Activated naive CD4-positive, alpha-beta T cell treated with anti-CD3 and anti-CD28 coated beads for 36 hours (primary cell): ENCODE measurements at regions not wholly inside any gene's neighbourhood (a gene's known extent, or its start where the extent isn't known, plus 50 kb on each side); places are given as distances from the start of the nearest gene placed in this dataset.
A peak's percentile ranks its signal among the peaks of the same experiment; 100 is the strongest.

ENCODE experiments used
- CTCF ChIA-PET: fragments of 350-600 bp; sonication (Branson Sonifier 250); formaldehyde crosslinking; loops from one replicate; lab custom pipeline; 2021; ENCODE audit warnings: antibody characterized with exemption; lab: Charles Lee
- DNase-seq: peaks from one replicate; pipeline ENCODE4 v3.0.0-alpha.2; 2020
- H3K27ac Mint-ChIP-seq: one replicate; pipeline ENCODE4 v1.8.0; 2021; ENCODE audit warnings: mild to moderate bottlenecking, mixed read lengths
- H3K27me3 Mint-ChIP-seq: one replicate; pipeline ENCODE4 v1.8.0; 2021; ENCODE audit warnings: low read depth, mixed read lengths
- H3K36me3 Mint-ChIP-seq: one replicate; pipeline ENCODE4 v1.8.0; 2021; ENCODE audit warnings: low read depth, mixed read lengths
- H3K4me1 Mint-ChIP-seq: one replicate; pipeline ENCODE4 v1.8.0; 2021; ENCODE audit warnings: low read depth, mixed read lengths
- H3K4me3 Mint-ChIP-seq: one replicate; pipeline ENCODE4 v1.8.0; 2021; ENCODE audit warnings: mild to moderate bottlenecking, moderate library complexity, mixed read lengths
- H3K9me3 Mint-ChIP-seq: one replicate; pipeline ENCODE4 v1.8.0; 2021; ENCODE audit warnings: mixed read lengths
- intact Hi-C: fragments of 100-400 bp; cut with micrococcal nuclease; formaldehyde crosslinking; loops from one replicate; pipeline ENCODE4 v1.15.1; 2023

DNA sequence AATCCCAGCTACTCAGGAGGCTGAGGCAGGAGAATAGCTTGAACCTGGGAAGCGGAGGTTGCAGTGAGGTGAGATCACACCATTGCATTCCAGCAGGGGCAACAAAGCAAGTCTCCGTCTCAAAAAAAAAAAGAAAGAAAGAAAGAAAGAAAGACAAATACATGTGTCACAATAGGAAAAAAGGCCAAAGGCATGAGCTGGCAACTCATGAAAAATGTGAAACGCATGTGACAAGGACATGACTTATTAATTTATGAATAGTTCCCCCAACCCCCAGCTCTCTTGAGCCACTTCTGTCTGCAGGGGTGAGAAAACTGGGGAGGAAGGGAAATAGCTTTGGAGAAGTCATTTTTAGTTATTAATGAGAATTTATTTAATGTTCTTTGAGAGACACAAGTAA, 120.6 kb downstream of the AIPL1 start:
- Mint-ChIP-seq H3K36me3 (no peaks in the 10 kb centered on the region), H3K27me3 (peaks cover 16% of the 10 kb centered on the region), H3K4me1 (no peaks in the 10 kb centered on the region), H3K27ac (no peak overlapping the region), H3K9me3 (no peaks in the 10 kb centered on the region), H3K4me3 (no peak overlapping the region)
- intact Hi-C loops = no loop called here
- no peak for DNase-seq
- CTCF ChIA-PET = no interaction called here

DNA sequence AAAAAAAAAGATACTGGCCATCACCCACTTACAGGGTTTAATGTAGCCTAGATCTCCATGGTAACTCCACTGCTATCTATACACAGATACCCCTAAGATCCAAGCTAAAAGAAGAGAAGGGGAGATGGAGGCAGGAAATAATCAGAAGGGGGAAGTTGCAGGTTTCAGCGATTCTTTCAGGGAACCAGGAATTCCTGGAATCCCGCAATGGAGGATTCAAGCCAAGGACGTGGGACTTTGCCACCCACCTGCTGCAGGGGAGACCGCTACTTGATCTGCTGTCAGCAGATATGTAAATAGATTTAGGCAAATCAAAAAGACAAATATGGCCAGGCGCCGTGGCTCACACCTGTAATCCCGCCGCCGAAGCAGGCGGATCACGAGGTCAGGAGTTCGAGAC, 121.1 kb downstream of the AIPL1 start:
- Mint-ChIP-seq H3K36me3 (no peaks in the 10 kb centered on the region), H3K9me3 (no peaks in the 10 kb centered on the region), H3K27ac (no peak overlapping the region), H3K4me3 (no peak overlapping the region), H3K27me3 (peaks cover 18% of the 10 kb centered on the region), H3K4me1 (no peaks in the 10 kb centered on the region)
- DNase-seq = no peak
- intact Hi-C loops = no loop called here
- CTCF ChIA-PET = no interaction called here

DNA sequence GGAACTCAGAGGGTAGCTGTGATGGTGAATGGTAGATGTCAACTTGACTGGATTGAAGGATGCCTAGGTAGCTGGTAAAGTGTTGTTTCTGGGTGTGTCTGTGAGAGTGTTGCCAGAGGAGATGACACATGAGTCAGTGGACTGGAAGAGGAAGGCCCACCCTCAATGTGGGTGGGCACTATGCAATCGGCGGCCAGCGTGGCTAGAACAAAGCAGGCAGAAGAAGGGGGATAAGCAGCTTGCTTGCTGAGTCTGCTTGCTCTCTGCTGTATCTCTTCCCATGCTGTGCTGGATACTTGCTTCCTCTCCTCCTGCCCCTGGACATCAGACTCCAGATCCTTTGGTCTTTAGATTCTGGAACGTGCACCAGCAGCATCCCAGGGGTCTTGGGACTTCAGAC, 128.1 kb downstream of the AIPL1 start:
- H3K9me3 Mint-ChIP-seq = no peaks in the 10 kb centered on the region
- CTCF ChIA-PET = no interaction called here

GRCh38 chr17:6305613-6306360, 129.1 kb downstream of the AIPL1 start:
- no peaks in the 10 kb centered on the region for H3K36me3 Mint-ChIP-seq
- DNase-seq = no peak
- H3K27ac Mint-ChIP-seq = no peak overlapping the region
- no peaks in the 10 kb centered on the region for H3K4me1 Mint-ChIP-seq
- peaks cover 27% of the 10 kb centered on the region for H3K27me3 Mint-ChIP-seq
- no peaks in the 10 kb centered on the region for H3K9me3 Mint-ChIP-seq
- intact Hi-C loops = no loop called here
- no peak overlapping the region for H3K4me3 Mint-ChIP-seq
- CTCF ChIA-PET = no interaction called here

More for the DNA sequence above, 128.1 kb downstream of the AIPL1 start:
- Mint-ChIP-seq H3K4me3 (no peak overlapping the region), H3K27me3 (peaks cover 28% of the 10 kb centered on the region), H3K4me1 (no peaks in the 10 kb centered on the region), H3K36me3 (no peaks in the 10 kb centered on the region), H3K27ac (no peak overlapping the region)
- intact Hi-C loops = no loop called here
- DNase-seq = no peak

- Mint-ChIP-seq H3K27ac (no peak overlapping the region), H3K4me1 (no peaks in the 10 kb centered on the region), H3K36me3 (no peaks in the 10 kb centered on the region), H3K9me3 (no peaks in the 10 kb centered on the region), H3K27me3 (peaks cover 29% of the 10 kb centered on the region), H3K4me3 (no peak overlapping the region)
- CTCF ChIA-PET = no interaction called here
- DNase-seq = no peak
- intact Hi-C loops = no loop called here
Measured at GRCh38 chr17:6304894-6305612, 129.9 kb downstream of the AIPL1 start.

- Mint-ChIP-seq H3K4me1 (no peaks in the 10 kb centered on the region), H3K36me3 (no peaks in the 10 kb centered on the region), H3K27ac (no peak overlapping the region), H3K4me3 (no peak overlapping the region), H3K27me3 (peaks cover 28% of the 10 kb centered on the region), H3K9me3 (no peaks in the 10 kb centered on the region)
- peak; percentile 50 for DNase-seq
- intact Hi-C loops = no loop called here
- CTCF ChIA-PET = no interaction called here
Measured at GRCh38 chr17:6303664-6304063, 131.3 kb downstream of the AIPL1 start.

DNA sequence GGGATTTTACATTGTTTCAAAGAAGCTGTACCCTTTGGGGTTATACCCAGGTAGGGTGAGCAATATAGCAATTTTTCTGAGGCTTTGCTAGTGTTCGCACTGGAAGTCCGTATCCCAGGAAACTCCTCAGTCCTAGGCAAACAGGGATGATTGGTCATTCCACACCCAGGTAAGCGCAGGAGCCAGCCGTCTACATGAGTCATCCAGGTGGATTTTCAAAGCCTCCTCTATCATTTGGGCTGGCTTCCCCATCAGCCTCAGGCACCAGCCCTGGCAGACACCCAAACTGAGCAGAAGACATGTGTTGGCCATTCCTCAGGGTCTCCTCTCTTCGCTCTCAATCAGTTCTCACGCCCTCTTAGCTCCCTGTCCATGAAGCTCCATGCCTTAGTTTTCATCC, 135.6 kb downstream of the AIPL1 start:
- no peak overlapping the region for H3K4me3 Mint-ChIP-seq
- CTCF ChIA-PET = no interaction called here
- DNase-seq = no peak
- H3K27ac Mint-ChIP-seq = no peak overlapping the region
- intact Hi-C loops = no loop called here
- no peaks in the 10 kb centered on the region for H3K36me3 Mint-ChIP-seq
- H3K27me3 Mint-ChIP-seq = peaks cover 34% of the 10 kb centered on the region
- H3K4me1 Mint-ChIP-seq = no peaks in the 10 kb centered on the region
- H3K9me3 Mint-ChIP-seq = no peaks in the 10 kb centered on the region

GRCh38 chr17:6297960-6298359, 137.0 kb downstream of the AIPL1 start:
- Mint-ChIP-seq H3K27ac (no peak overlapping the region), H3K36me3 (no peaks in the 10 kb centered on the region), H3K4me1 (no peaks in the 10 kb centered on the region), H3K9me3 (no peaks in the 10 kb centered on the region), H3K4me3 (no peak overlapping the region), H3K27me3 (peaks cover 29% of the 10 kb centered on the region)
- CTCF ChIA-PET = no interaction called here
- intact Hi-C loops = no loop called here
- no peak for DNase-seq

DNA sequence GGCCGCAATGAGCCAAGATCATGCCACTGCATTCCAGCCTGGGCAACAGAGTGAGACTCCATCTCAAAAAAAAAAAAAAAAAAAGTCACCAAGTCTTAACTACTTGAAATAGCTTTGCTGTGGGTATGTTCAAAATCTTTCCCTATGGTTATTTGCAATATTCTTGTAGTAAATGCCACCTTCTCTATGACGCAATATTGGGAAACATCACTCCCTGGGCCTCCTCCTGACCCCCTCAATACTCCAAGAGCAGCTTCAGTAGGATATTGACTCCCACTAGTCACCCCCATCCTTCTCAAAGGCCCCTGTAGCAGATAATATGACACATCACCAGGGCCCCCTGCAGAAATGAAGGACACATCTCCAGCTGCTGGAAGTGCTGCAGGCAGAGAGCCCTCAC, 137.8 kb downstream of the AIPL1 start:
- CTCF ChIA-PET = no interaction called here
- no peak overlapping the region for H3K27ac Mint-ChIP-seq
- no peak overlapping the region for H3K4me3 Mint-ChIP-seq

GRCh38 chr17:6290488-6291196, 144.3 kb downstream of the AIPL1 start:
- CTCF ChIA-PET = no interaction called here
- Mint-ChIP-seq H3K36me3 (no peaks in the 10 kb centered on the region), H3K27ac (no peak overlapping the region), H3K27me3 (peaks cover 14% of the 10 kb centered on the region), H3K9me3 (no peaks in the 10 kb centered on the region), H3K4me1 (no peaks in the 10 kb centered on the region), H3K4me3 (no peak overlapping the region)
- DNase-seq = no peak
- intact Hi-C loops = no loop called here

More for the DNA sequence above, 137.8 kb downstream of the AIPL1 start:
- Mint-ChIP-seq H3K4me1 (no peaks in the 10 kb centered on the region), H3K9me3 (no peaks in the 10 kb centered on the region), H3K36me3 (no peaks in the 10 kb centered on the region), H3K27me3 (peaks cover 34% of the 10 kb centered on the region)
- no peak for DNase-seq
- intact Hi-C loops = no loop called here

DNA sequence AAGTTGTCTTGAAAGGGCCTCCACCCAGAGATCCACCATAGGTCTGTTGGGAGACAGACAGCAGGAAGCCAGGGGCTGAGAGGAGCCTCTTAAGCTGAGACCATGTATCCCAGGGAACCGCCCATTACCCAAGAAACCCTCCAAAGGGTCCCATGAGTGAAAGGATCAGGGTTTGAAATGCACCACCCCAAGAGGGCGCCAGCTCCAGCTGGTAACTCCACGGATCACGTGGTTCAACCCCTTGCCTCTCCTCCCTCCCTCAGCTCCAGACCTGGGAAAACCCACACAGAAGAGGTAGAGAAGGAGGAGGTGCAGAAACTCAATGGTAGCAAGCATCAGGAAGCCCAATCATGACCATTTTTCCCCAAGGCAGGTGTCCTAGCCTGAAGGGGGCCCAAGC, 148.7 kb downstream of the AIPL1 start:
- H3K4me1 Mint-ChIP-seq = no peaks in the 10 kb centered on the region
- intact Hi-C loops = no loop called here
- peak; percentile 17 for DNase-seq

DNA sequence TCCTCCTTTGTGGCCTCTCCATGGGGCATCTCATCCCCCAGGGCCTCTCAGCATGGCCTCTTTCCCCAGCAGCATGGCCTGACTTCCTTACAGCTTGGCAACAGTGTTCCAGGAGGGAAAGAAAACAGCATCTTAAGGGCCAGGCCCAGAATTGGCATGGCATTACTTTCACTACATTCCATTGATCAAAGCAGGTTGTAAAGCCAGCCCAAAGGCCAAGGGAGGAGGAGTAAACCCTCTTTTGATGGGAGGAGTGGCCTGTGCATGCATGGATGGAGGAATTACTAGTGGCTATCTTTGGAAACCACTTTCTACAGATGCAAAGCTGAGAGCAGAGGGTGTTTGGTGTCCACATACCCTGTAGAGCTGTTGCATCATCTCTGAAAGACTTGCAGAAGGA, 149.4 kb downstream of the AIPL1 start:
- Mint-ChIP-seq H3K9me3 (no peaks in the 10 kb centered on the region), H3K36me3 (no peaks in the 10 kb centered on the region), H3K27me3 (peaks cover 10% of the 10 kb centered on the region), H3K4me1 (no peaks in the 10 kb centered on the region), H3K27ac (no peak overlapping the region), H3K4me3 (no peak overlapping the region)
- no peak for DNase-seq
- intact Hi-C loops = no loop called here
- CTCF ChIA-PET = no interaction called here

More for the DNA sequence above, 148.7 kb downstream of the AIPL1 start:
- H3K36me3 Mint-ChIP-seq = no peaks in the 10 kb centered on the region
- H3K27me3 Mint-ChIP-seq = peaks cover 5% of the 10 kb centered on the region
- H3K9me3 Mint-ChIP-seq = no peaks in the 10 kb centered on the region
- CTCF ChIA-PET = no interaction called here
- H3K27ac Mint-ChIP-seq = no peak overlapping the region
- no peak overlapping the region for H3K4me3 Mint-ChIP-seq
